ENCODE measurements at regions not wholly inside any gene's neighbourhood (a gene's known extent, or its start where the extent isn't known, plus 50 kb on each side); places are given as distances from the start of the nearest gene placed in this dataset.
A peak's percentile ranks its signal among the peaks of the same experiment; 100 is the strongest.

DNA sequence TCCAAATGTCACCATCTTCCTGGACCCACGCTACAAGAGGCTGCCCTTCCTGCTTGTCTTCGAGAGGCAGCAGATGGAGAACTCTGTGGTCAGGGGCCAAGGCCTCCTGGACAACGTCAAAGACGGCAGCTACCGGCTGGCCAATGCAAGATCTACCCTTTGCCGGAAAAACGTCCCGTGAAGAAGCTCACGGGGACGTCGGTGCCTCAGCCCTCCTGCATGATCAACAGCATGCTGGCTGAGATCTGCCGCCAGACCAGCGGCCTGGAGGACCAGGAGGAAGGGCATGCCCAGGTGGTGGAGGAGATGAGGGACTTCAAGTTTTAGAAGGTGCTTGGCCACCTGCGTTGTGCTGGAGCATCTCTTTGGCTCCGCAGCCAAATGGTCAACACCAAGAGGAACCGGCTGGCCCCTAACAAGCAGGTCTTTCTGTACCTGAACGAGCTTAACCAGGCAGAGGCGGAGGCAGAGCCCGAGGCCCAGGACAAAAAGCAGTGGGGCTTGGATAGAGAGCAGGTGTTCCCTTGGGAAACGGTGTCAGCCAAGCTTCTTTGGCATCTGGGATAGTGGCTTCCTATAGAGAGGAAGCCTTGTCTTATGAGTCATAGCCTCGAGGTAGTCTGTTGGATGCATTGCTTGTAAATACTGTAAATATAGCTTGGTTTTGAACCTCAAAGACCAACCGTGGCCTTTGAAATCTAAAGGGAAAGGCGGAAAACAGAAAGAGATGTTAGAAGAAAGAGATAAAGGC is 94.8 kb upstream of the ELOVL6 start:
- no peak overlapping the region for H3K4me3 ChIP-seq (ENCODE audit: low read length in 3 of 3)
- H3K36me3 ChIP-seq (ENCODE audit: control insufficient read depth in 3 of 3, insufficient read depth in 3 of 3, low read length in 3 of 3) = no peaks in the 10 kb centered on the region
- H3K4me1 ChIP-seq (ENCODE audit: control insufficient read depth in 3 of 3, insufficient read depth in 3 of 3, low read length in 3 of 3) = peaks cover 0 to 5% (median 0%) of the 10 kb centered on the region in 3 donors
- no peaks in the 10 kb centered on the region for H3K9me3 ChIP-seq (ENCODE audit: control insufficient read depth in 3 of 3, low read length in 3 of 3)
- H3K9ac ChIP-seq (ENCODE audit: low read depth in 1 of 3, low read length in 3 of 3) = no peak overlapping the region
- no peak overlapping the region for H3K27ac ChIP-seq (ENCODE audit: low read depth, low read length)
- no peaks in the 10 kb centered on the region for H3K27me3 ChIP-seq (ENCODE audit: control insufficient read depth in 3 of 3, insufficient read depth in 3 of 3, low read length in 3 of 3)

DNA sequence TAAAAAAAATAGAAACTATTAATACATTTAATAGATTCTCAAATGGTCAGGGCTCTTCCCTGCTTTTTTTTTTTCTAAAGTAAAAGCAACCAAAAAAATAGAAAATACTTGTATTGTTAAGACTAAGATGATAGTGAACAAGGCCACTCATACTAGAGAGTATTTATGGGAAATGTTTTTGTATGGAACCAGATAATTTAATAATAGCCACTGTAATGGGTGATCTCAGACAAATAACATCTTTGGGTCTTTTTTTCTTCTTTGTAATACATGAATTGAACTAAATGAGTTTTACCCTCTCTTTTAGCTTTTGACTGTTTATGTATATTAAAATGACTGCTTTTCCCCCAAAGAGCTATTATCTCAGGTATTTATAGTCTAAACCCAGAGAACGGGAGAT is 92.1 kb upstream of the ELOVL6 start:
- H3K9me3 ChIP-seq (ENCODE audit: control insufficient read depth in 3 of 3, low read length in 3 of 3) = no peaks in the 10 kb centered on the region
- H3K9ac ChIP-seq (ENCODE audit: low read depth in 1 of 3, low read length in 3 of 3) = no peak overlapping the region
- no peaks in the 10 kb centered on the region for H3K27me3 ChIP-seq (ENCODE audit: control insufficient read depth in 3 of 3, insufficient read depth in 3 of 3, low read length in 3 of 3)
- no peaks in the 10 kb centered on the region for H3K36me3 ChIP-seq (ENCODE audit: control insufficient read depth in 3 of 3, insufficient read depth in 3 of 3, low read length in 3 of 3)
- H3K27ac ChIP-seq (ENCODE audit: low read depth, low read length) = no peak overlapping the region
- H3K4me1 ChIP-seq (ENCODE audit: control insufficient read depth in 3 of 3, insufficient read depth in 3 of 3, low read length in 3 of 3) = peaks cover 0 to 3% (median 0%) of the 10 kb centered on the region in 3 donors
- no peak overlapping the region for H3K4me3 ChIP-seq (ENCODE audit: low read length in 3 of 3)

DNA sequence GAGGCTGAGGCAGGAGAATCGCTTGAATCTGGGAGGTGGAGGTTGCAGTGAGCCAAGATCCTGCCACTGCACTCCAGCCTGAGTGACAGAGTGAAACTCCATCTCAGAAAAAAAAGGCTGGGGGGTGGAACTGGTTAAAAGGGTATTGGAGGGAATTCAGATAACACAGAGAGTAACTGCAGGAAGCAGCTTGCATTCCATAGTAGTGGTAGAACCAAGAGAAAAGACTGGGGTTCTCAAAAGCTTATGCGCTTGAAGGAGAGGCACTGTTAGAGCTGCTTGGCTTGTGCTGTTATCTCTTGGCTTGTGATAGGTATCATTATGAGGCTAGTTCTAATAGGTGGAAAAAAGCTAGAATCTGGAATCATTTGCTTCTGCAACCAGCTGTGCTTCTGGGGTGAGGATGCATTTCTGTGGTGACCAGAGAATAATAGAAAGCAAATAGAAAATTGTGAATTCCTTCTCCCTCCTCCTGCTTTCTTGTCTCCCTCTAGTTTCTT is 91.2 kb upstream of the ELOVL6 start:
- Histone ChIP-seq H3K4me3 (ENCODE audit: low read length in 3 of 3) (no peak overlapping the region), H3K36me3 (ENCODE audit: control insufficient read depth in 3 of 3, insufficient read depth in 3 of 3, low read length in 3 of 3) (no peaks in the 10 kb centered on the region), H3K27ac (ENCODE audit: low read depth, low read length) (no peak overlapping the region), H3K27me3 (ENCODE audit: control insufficient read depth in 3 of 3, insufficient read depth in 3 of 3, low read length in 3 of 3) (no peaks in the 10 kb centered on the region), H3K9me3 (ENCODE audit: control insufficient read depth in 3 of 3, low read length in 3 of 3) (no peaks in the 10 kb centered on the region), H3K4me1 (ENCODE audit: control insufficient read depth in 3 of 3, insufficient read depth in 3 of 3, low read length in 3 of 3) (peaks cover 0 to 3% (median 0%) of the 10 kb centered on the region in 3 donors), H3K9ac (ENCODE audit: low read depth in 1 of 3, low read length in 3 of 3) (no peak overlapping the region)

DNA sequence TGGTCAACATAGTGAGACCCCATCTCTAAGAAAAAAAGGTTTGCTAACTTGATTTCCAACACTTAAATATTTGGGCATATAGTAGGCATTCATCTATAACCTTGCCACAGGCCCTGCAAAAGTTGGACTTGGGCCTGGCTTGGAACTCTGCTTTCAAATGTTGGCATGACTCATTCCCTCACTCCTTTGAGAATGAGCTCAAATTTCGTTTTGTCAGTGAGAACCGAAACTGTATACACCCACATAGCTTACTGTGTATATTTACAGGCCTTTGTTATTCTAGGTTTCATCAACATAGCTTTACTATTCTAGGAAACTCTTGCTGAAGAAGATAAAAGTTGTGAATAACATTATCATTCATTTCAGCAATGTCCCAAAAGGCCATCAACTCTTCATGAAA is 88.7 kb upstream of the ELOVL6 start:
- Histone ChIP-seq H3K4me1 (ENCODE audit: control insufficient read depth in 3 of 3, insufficient read depth in 3 of 3, low read length in 3 of 3) (peaks cover 0 to 3% (median 0%) of the 10 kb centered on the region in 3 donors), H3K4me3 (ENCODE audit: low read length in 3 of 3) (no peak overlapping the region), H3K27me3 (ENCODE audit: control insufficient read depth in 3 of 3, insufficient read depth in 3 of 3, low read length in 3 of 3) (no peaks in the 10 kb centered on the region), H3K36me3 (ENCODE audit: control insufficient read depth in 3 of 3, insufficient read depth in 3 of 3, low read length in 3 of 3) (no peaks in the 10 kb centered on the region), H3K27ac (ENCODE audit: low read depth, low read length) (peak overlapping the region; percentile 40), H3K9ac (ENCODE audit: low read depth in 1 of 3, low read length in 3 of 3) (no peak overlapping the region), H3K9me3 (ENCODE audit: control insufficient read depth in 3 of 3, low read length in 3 of 3) (no peaks in the 10 kb centered on the region)

DNA sequence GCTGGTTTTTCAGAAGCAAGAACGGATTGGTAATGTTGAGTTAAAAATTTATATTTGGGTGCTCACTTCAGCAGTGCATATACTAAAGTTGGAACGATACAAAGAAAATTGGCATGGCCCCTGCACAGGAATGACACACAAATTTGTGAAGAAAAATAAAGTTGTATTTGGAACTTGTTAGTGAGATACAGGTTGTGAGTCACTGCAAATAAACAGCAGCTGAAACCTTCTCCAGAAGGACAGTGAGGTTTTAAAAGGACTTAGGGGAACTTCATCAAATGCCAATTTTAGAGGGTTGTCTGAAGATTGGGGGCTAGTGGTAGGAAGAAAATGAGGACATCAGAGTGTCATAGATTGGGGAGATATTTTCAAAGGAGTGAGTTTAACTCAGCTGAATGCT is 79.7 kb upstream of the ELOVL6 start:
- H3K4me1 ChIP-seq (ENCODE audit: control insufficient read depth in 3 of 3, insufficient read depth in 3 of 3, low read length in 3 of 3) = no peaks in the 10 kb centered on the region
- H3K9ac ChIP-seq (ENCODE audit: low read depth in 1 of 3, low read length in 3 of 3) = no peak overlapping the region
- H3K9me3 ChIP-seq (ENCODE audit: control insufficient read depth in 3 of 3, low read length in 3 of 3) = no peaks in the 10 kb centered on the region
- no peak overlapping the region for H3K27ac ChIP-seq (ENCODE audit: low read depth, low read length)
- H3K4me3 ChIP-seq (ENCODE audit: low read length in 3 of 3) = no peak overlapping the region
- H3K27me3 ChIP-seq (ENCODE audit: control insufficient read depth in 3 of 3, insufficient read depth in 3 of 3, low read length in 3 of 3) = no peaks in the 10 kb centered on the region
- H3K36me3 ChIP-seq (ENCODE audit: control insufficient read depth in 3 of 3, insufficient read depth in 3 of 3, low read length in 3 of 3) = no peaks in the 10 kb centered on the region

DNA sequence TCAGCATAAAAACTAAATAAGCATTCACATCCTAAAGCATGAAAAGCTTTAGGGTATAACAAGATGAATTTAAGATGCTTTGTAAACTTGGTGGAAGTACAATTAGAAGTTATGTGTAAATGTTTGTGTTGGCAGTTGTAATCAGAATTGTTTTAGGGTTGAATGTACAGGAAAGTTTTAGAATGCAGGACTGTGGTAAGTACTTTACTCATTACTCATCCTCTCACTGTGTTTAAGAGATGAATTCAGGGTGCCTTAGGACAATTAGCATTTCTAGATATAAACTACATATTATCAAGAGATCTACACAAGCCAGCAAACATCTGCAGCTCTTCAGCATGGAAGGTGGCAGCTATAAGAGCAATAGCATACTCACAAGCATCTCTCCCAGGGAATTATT is 77.5 kb upstream of the ELOVL6 start:
- no peak overlapping the region for H3K9ac ChIP-seq (ENCODE audit: low read depth in 1 of 3, low read length in 3 of 3)
- H3K4me3 ChIP-seq (ENCODE audit: low read length in 3 of 3) = no peak overlapping the region
- H3K4me1 ChIP-seq (ENCODE audit: control insufficient read depth in 3 of 3, insufficient read depth in 3 of 3, low read length in 3 of 3) = no peaks in the 10 kb centered on the region
- H3K27me3 ChIP-seq (ENCODE audit: control insufficient read depth in 3 of 3, insufficient read depth in 3 of 3, low read length in 3 of 3) = no peaks in the 10 kb centered on the region
- H3K36me3 ChIP-seq (ENCODE audit: control insufficient read depth in 3 of 3, insufficient read depth in 3 of 3, low read length in 3 of 3) = no peaks in the 10 kb centered on the region
- H3K9me3 ChIP-seq (ENCODE audit: control insufficient read depth in 3 of 3, low read length in 3 of 3) = no peaks in the 10 kb centered on the region
- no peak overlapping the region for H3K27ac ChIP-seq (ENCODE audit: low read depth, low read length)

DNA sequence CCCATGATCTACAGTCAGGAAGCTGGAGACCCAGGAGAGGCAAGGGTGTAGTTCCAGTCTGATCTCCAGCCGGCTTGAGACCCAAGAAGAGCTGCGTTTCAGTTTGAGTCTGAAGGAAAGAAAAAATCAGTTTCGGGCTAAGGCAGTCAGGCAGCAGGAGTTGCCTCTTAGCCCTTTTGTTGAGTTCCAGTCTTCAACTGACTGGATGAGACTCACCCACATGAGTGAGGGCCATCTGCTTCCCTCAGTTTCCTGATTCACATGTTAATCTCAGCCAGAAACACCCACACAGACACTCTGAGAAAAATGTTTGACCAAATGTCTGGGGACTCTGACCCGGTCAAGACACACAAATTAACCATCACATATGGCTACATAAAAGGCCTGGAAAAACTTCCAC is 73.6 kb upstream of the ELOVL6 start:
- no peaks in the 10 kb centered on the region for H3K9me3 ChIP-seq (ENCODE audit: control insufficient read depth in 3 of 3, low read length in 3 of 3)
- H3K4me3 ChIP-seq (ENCODE audit: low read length in 3 of 3) = no peak overlapping the region
- no peaks in the 10 kb centered on the region for H3K27me3 ChIP-seq (ENCODE audit: control insufficient read depth in 3 of 3, insufficient read depth in 3 of 3, low read length in 3 of 3)
- H3K4me1 ChIP-seq (ENCODE audit: control insufficient read depth in 3 of 3, insufficient read depth in 3 of 3, low read length in 3 of 3) = no peaks in the 10 kb centered on the region
- no peaks in the 10 kb centered on the region for H3K36me3 ChIP-seq (ENCODE audit: control insufficient read depth in 3 of 3, insufficient read depth in 3 of 3, low read length in 3 of 3)
- no peak overlapping the region for H3K9ac ChIP-seq (ENCODE audit: low read depth in 1 of 3, low read length in 3 of 3)
- no peak overlapping the region for H3K27ac ChIP-seq (ENCODE audit: low read depth, low read length)

DNA sequence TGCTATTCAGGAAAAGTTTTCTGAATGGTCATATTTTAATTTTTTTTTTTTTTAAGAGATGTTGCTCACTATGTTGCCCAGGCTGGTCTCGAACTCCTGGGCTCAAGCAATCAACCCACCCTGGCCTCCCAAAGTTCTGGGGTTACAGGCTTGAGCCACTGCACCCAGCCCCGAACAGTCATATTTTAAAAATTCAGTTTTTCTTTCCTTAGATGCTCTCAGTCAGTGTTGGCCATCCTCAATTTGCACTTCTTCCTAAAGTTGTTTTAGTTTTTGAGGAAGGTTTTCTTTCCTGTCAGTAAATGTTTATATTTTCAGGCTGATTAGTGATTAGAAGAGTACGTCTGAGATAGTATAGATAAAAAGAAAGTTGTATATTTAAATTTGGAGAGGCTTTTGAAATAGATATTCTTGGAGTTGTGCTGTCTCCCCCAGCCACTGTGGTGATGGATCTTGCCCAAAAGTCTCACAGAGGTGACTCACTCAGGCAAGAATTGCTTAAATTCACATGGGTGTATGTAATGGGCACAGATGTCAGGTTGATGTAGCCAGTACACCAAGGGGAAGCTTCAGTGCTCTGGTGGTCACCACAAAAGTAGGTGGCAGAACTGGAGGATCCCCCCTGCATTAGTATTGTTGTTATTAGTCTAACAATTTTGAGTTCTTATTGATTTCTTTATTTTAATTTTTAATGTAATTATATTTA is 72.2 kb upstream of the ELOVL6 start:
- H3K4me1 ChIP-seq (ENCODE audit: control insufficient read depth in 3 of 3, insufficient read depth in 3 of 3, low read length in 3 of 3) = no peaks in the 10 kb centered on the region
- no peak overlapping the region for H3K9ac ChIP-seq (ENCODE audit: low read depth in 1 of 3, low read length in 3 of 3)
- H3K27ac ChIP-seq (ENCODE audit: low read depth, low read length) = no peak overlapping the region
- H3K4me3 ChIP-seq (ENCODE audit: low read length in 3 of 3) = no peak overlapping the region
- H3K36me3 ChIP-seq (ENCODE audit: control insufficient read depth in 3 of 3, insufficient read depth in 3 of 3, low read length in 3 of 3) = no peaks in the 10 kb centered on the region
- H3K27me3 ChIP-seq (ENCODE audit: control insufficient read depth in 3 of 3, insufficient read depth in 3 of 3, low read length in 3 of 3) = no peaks in the 10 kb centered on the region
- no peaks in the 10 kb centered on the region for H3K9me3 ChIP-seq (ENCODE audit: control insufficient read depth in 3 of 3, low read length in 3 of 3)

DNA sequence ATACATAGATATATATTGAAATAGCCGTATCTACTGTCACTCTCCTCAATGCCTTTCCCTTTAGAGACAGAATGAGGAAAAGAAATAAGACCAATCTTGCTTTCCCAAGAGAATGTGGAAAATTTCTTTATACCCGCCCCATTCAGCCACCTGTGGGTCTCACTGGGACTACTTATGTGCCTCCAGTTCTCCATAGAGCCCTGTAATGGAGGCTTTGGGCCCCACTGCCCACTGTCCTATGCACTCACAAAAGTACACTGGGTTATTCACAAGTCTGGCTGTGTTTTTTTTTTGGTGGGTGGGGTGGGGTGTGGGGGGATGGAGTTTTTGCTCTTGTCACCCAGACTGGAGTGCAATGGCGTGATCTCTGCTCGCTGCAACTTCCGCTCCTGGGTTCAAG is 70.4 kb upstream of the ELOVL6 start:
- Histone ChIP-seq H3K27ac (ENCODE audit: low read depth, low read length) (no peak overlapping the region), H3K9ac (ENCODE audit: low read depth in 1 of 3, low read length in 3 of 3) (no peak overlapping the region), H3K4me3 (ENCODE audit: low read length in 3 of 3) (no peak overlapping the region), H3K36me3 (ENCODE audit: control insufficient read depth in 3 of 3, insufficient read depth in 3 of 3, low read length in 3 of 3) (no peaks in the 10 kb centered on the region), H3K9me3 (ENCODE audit: control insufficient read depth in 3 of 3, low read length in 3 of 3) (no peaks in the 10 kb centered on the region), H3K4me1 (ENCODE audit: control insufficient read depth in 3 of 3, insufficient read depth in 3 of 3, low read length in 3 of 3) (no peaks in the 10 kb centered on the region), H3K27me3 (ENCODE audit: control insufficient read depth in 3 of 3, insufficient read depth in 3 of 3, low read length in 3 of 3) (no peaks in the 10 kb centered on the region)

DNA sequence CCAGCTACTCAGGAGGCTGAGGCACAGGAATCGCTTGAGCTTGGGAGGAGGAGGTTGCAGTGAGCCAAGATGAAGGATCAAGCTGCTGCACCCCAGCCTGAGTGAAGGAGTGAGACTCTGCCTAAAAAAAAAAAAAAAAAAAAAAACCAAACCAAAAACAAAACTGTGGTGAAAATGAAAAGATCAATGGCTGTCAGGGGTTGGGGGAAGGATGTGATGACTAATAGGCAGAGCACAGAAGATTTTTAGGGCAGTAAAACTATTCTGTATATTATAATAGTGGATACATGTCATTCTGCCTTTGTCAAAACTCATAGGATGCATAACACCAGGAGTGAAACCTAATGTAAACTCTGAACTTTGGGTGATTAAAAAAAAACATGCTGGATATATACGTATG is 69.9 kb upstream of the ELOVL6 start:
- no peak overlapping the region for H3K27ac ChIP-seq (ENCODE audit: low read depth, low read length)
- no peaks in the 10 kb centered on the region for H3K9me3 ChIP-seq (ENCODE audit: control insufficient read depth in 3 of 3, low read length in 3 of 3)
- no peaks in the 10 kb centered on the region for H3K36me3 ChIP-seq (ENCODE audit: control insufficient read depth in 3 of 3, insufficient read depth in 3 of 3, low read length in 3 of 3)
- H3K27me3 ChIP-seq (ENCODE audit: control insufficient read depth in 3 of 3, insufficient read depth in 3 of 3, low read length in 3 of 3) = no peaks in the 10 kb centered on the region
- H3K4me3 ChIP-seq (ENCODE audit: low read length in 3 of 3) = no peak overlapping the region
- H3K4me1 ChIP-seq (ENCODE audit: control insufficient read depth in 3 of 3, insufficient read depth in 3 of 3, low read length in 3 of 3) = no peaks in the 10 kb centered on the region
- no peak overlapping the region for H3K9ac ChIP-seq (ENCODE audit: low read depth in 1 of 3, low read length in 3 of 3)
